ENCODE measurements at regions not wholly inside any gene's neighbourhood (a gene's known extent, or its start where the extent isn't known, plus 50 kb on each side); places are given as distances from the start of the nearest gene placed in this dataset.

GRCh38 chr15:47338771-47339170 lies 378.5 kb upstream of the SEMA6D start:
- Histone ChIP-seq H2BK12ac (ENCODE audit: insufficient read length, low read depth, low read length) (no peak overlapping the region), H2AFZ (ENCODE audit: low read length) (no peak overlapping the region), H2BK20ac (ENCODE audit: low read depth, low read length, poor library complexity, severe bottlenecking) (no peak overlapping the region), H2BK5ac (ENCODE audit: insufficient read length, low read length) (no peak overlapping the region), H2BK120ac (ENCODE audit: low read depth, low read length, poor library complexity, severe bottlenecking) (no peak overlapping the region), H3K9ac (ENCODE audit: extremely low read depth, insufficient read length, low read length) (no peak overlapping the region), H3K4ac (ENCODE audit: low read depth, low read length) (no peak overlapping the region), H3K4me1 (ENCODE audit: insufficient read depth, low read length) (no peaks in the 10 kb centered on the region), H3K79me2 (ENCODE audit: insufficient read depth, low read length) (no peaks in the 10 kb centered on the region), H3K23ac (ENCODE audit: insufficient read length, low read depth, low read length) (no peak overlapping the region), H3K27ac (ENCODE audit: insufficient read length, low read depth, low read length) (no peak overlapping the region), H3K18ac (ENCODE audit: insufficient read length, low read depth, low read length) (no peak overlapping the region), H4K20me1 (ENCODE audit: control insufficient read depth, insufficient read depth, insufficient read length) (no peaks in the 10 kb centered on the region), H2AK5ac (ENCODE audit: insufficient read length, low read length) (no peak overlapping the region), H3K23me2 (ENCODE audit: insufficient read length, low read depth, low read length, poor library complexity, severe bottlenecking) (no peaks in the 10 kb centered on the region), H2BK15ac (ENCODE audit: low read depth, low read length) (no peak overlapping the region), H3K14ac (ENCODE audit: insufficient read depth, low read length) (no peak overlapping the region), H3T11ph (ENCODE audit: low read length) (no peak overlapping the region), H4K5ac (ENCODE audit: insufficient read length, low read depth, low read length) (no peak overlapping the region), H3K79me1 (ENCODE audit: insufficient read depth, low read depth, low read length, poor library complexity, severe bottlenecking) (no peaks in the 10 kb centered on the region), H4K8ac (replicated peaks; ENCODE audit: insufficient read length, low read depth, low read length) (no peak overlapping the region), H3K9me3 (ENCODE audit: control insufficient read depth, low read depth, low read length) (no peaks in the 10 kb centered on the region), H3K56ac (ENCODE audit: insufficient read length, low read depth, low read length) (no peak overlapping the region), H4K91ac (ENCODE audit: insufficient read length, low read depth, low read length) (no peak overlapping the region), H3K4me2 (ENCODE audit: insufficient read depth, insufficient read length, low read length) (no peak overlapping the region), H3K27me3 (ENCODE audit: insufficient read depth, low read length) (no peaks in the 10 kb centered on the region)
- H3K4me1 Mint-ChIP-seq, result no peaks in the 10 kb centered on the region
- no CpG with 5 or more reads among the region's 3 CpGs for WGBS (ENCODE audit: extremely low coverage, insufficient read length, low lambda C conversion rate)
- TF ChIP-seq, protein P1, sequence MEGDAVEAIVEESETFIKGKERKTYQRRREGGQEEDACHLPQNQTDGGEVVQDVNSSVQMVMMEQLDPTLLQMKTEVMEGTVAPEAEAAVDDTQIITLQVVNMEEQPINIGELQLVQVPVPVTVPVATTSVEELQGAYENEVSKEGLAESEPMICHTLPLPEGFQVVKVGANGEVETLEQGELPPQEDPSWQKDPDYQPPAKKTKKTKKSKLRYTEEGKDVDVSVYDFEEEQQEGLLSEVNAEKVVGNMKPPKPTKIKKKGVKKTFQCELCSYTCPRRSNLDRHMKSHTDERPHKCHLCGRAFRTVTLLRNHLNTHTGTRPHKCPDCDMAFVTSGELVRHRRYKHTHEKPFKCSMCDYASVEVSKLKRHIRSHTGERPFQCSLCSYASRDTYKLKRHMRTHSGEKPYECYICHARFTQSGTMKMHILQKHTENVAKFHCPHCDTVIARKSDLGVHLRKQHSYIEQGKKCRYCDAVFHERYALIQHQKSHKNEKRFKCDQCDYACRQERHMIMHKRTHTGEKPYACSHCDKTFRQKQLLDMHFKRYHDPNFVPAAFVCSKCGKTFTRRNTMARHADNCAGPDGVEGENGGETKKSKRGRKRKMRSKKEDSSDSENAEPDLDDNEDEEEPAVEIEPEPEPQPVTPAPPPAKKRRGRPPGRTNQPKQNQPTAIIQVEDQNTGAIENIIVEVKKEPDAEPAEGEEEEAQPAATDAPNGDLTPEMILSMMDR (conservative IDR thresholded peaks at IDR 0.05), result no peak
- no peaks in the 10 kb centered on the region for H3K27me3 Mint-ChIP-seq (ENCODE audit: low read depth)
- DNase-seq, result no peak
- H3K9me3 Mint-ChIP-seq, result no peaks in the 10 kb centered on the region; a peak in 1 of 5 replicates
- H3K36me3 Mint-ChIP-seq (ENCODE audit: insufficient read depth in 1 of 3, low read depth in 3 of 3), result no peaks in the 10 kb centered on the region; a peak in 1 of 7 replicates
- H3K27ac Mint-ChIP-seq, result no peak overlapping the region
- no peak overlapping the region for H3K4me3 Mint-ChIP-seq

Data from H9 (cell line).